ENCODE measurements at regions not wholly inside any gene's neighbourhood (a gene's known extent, or its start where the extent isn't known, plus 50 kb on each side); places are given as distances from the start of the nearest gene placed in this dataset.

- no peak for DNase-seq
Observed at GRCh38 chr4:31125061-31125460, 404.9 kb downstream of the PCDH7 start.

GRCh38 chr4:31125496-31125895, 405.3 kb downstream of the PCDH7 start:
- DNase-seq = no peak

- no peak for DNase-seq
Observed at GRCh38 chr4:31126881-31127398, 406.8 kb downstream of the PCDH7 start.

- DNase-seq = no peak
Observed at GRCh38 chr4:31130930-31131329, 410.8 kb downstream of the PCDH7 start.

GRCh38 chr4:31134720-31135119, 414.6 kb downstream of the PCDH7 start:
- DNase-seq = no peak

- no peak for DNase-seq
Observed at GRCh38 chr4:31139767-31140166, 419.6 kb downstream of the PCDH7 start.

- DNase-seq = no peak
Observed at GRCh38 chr4:31141095-31141831, 421.1 kb downstream of the PCDH7 start.

DNA sequence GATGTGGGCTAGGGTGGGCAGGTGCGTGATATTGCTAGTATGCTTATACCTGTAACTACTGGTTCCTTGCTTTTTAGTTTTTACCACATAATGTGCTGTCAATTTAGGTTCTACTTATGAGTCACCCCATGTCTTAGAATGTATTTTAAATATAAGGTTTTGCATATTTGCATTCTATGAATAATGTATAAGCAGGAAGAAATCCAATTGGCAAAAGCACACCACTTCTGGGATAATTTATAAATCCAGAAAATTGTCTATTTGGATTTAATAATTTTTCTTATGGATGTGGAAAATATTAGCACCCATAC, 421.6 kb downstream of the PCDH7 start:
- no peak for DNase-seq

DNA sequence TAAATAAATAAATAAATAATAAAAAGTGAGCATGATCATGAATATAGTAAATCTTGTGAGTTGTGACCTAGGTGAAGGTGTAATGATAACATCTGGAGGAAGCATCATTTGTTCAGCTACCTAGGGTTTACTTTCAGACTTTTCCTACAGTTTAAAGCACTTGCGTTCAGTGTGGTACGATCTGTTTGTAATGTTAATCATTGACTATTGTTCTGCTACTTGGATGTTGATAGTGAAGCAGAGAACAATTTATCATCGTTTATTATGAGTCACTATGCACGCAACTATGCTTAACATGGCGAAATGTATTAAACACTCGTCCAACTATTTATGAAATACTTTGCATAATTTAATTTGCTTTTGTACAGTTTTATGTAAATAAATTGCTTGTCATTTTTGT, 426.2 kb downstream of the PCDH7 start:
- no peak for DNase-seq

DNA sequence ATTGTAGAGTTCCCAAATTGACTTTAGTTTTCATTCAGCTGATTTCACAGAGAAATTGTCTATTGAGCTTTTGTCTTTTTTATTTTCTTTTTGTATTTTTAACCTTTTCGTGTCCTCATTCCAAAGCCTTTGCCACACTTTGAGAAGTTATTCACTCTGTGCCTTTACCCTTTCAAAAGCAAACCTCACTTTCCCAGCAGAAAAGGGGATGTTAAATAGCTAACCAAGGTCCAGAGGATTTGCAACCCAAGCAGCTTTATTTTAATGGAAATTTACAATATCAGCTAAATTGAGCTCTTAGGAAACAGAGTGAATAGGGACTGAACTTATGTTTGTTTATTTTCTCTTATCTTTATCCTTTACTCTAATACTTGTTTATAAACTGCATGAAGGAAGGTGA, 428.8 kb downstream of the PCDH7 start:
- no peak for DNase-seq

- DNase-seq = no peak
Observed at GRCh38 chr4:31156221-31156620, 436.1 kb downstream of the PCDH7 start.

DNA sequence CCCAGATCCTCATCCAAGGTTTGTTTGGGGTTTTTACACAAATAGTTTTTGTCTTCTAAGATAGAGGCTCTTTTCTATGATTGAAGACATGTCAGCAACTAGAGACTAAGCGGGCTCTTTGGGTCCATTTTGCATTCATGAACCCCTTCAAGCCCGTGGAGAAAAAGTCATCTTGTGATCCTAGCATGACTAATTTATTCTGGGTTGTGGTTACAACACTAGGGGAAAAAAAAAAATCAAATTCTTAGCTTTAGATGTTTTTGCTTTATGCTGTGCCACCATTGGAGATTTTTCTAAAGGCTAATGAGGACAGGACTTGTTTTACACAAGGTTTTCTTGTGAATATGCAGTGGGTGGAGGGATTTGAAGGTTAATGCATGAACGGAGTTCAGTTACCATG, 440.0 kb downstream of the PCDH7 start:
- DNase-seq = no peak

- no peak for DNase-seq
Observed at GRCh38 chr4:31169846-31170245, 449.7 kb downstream of the PCDH7 start.

- no peak for DNase-seq
Observed at GRCh38 chr4:31171362-31171761, 451.2 kb downstream of the PCDH7 start.

GRCh38 chr4:31175242-31175910, 455.2 kb downstream of the PCDH7 start:
- no peak for DNase-seq

DNA sequence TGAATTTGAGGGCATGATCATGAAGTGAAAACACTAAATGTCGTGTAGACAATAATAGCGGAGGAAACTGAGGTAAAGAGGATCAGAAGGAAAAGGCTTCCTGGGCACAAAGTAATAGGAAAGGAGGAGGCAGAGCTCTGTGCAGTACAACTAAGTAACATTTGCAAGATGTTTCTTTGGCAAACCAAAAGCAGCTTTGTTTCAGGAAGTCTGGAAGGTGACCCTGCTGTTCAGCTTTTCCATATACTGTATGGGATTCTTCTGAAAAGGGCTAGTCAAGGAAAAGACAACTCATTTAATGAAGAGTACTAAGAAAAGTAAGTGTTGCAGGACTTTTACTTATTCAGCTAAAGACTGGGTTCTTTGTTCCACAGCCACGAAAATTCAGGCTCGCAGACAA, 463.1 kb downstream of the PCDH7 start:
- DNase-seq = no peak

- DNase-seq = no peak
Observed at GRCh38 chr4:31185014-31185585, 464.9 kb downstream of the PCDH7 start.

DNA sequence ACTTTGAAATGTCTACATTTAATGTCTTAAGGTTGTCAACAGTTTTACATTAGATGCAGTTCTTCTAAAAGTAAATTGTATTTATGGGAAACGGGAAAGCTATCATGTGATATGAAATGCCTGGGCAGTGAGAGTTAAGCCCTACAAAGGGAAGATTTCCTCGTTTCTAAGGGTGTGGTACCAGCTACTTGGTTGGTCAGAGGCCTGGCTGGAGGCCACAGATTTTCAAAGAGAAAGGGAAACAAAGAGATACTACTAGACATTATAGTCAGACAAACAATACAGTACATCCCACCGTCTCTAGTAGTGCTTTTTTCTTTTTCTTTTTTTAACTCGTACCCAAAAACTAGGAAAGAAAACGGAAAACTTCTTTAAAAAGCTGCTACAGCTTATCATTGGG, 467.8 kb downstream of the PCDH7 start:
- no peak for DNase-seq

DNA sequence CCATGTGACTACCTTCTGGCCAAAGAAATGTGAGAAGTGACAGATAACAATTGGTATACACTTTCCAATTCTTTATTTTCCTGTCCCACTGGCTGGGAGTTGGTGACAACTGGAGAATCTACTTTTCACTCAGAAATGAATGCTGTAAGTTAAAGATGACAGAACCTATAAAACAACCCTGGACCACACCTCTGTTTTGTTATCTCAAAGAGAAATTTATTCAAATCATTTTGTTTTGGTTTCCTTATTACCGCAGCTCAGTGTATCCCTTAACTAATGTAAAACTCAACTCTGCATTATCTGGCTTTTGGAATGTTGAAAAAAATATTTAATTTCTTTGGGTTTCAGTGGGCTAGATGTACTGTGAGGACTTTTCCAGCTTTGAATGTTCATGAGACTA, 469.8 kb downstream of the PCDH7 start:
- DNase-seq = no peak

- DNase-seq = no peak
Observed at GRCh38 chr4:31190671-31191070, 470.5 kb downstream of the PCDH7 start.

DNA sequence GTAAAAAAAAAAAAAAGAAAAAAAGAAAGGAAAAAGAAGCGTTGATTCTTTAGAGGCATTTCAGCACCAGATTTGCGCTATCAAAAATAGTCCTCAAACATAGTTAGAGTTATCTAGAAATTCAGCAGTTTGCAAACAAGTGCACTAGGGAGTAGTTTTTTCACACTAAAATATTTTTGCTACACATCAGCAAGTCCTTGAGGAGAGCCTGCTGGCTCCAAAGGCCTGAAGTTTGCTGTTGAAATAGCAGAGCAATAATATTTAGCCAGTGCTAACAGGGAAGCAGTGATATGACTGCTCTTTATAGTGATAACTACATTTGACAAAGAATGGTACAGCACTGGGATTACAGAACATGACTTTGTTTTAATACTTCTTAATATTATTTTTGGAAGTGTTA, 472.2 kb downstream of the PCDH7 start:
- no peak for DNase-seq

- no peak for DNase-seq
Observed at GRCh38 chr4:31193521-31193920, 473.4 kb downstream of the PCDH7 start.

GRCh38 chr4:31194823-31195222, 474.7 kb downstream of the PCDH7 start:
- DNase-seq = no peak

DNA sequence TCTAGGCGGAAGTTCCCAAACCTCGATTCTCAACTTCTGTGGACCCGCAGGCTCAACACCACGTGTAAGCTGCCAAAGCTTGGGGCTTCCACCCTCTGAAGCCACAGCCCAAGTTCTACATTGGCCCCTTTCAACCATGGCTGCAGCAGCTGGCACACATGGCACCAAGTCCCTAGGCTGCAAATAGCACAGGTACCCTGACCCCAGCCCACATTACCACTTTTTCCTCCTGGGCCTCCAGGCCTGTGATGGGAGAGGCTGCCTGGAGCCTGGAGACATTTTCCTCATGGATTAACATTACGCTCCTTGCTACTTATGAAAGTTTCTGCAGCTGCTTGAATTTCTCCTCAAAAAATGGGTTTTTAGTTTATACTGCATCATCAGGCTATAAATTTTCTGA, 479.5 kb downstream of the PCDH7 start:
- no peak for DNase-seq
